ENCODE measurements at regions not wholly inside any gene's neighbourhood (a gene's known extent, or its start where the extent isn't known, plus 50 kb on each side); places are given as distances from the start of the nearest gene placed in this dataset.

DNA sequence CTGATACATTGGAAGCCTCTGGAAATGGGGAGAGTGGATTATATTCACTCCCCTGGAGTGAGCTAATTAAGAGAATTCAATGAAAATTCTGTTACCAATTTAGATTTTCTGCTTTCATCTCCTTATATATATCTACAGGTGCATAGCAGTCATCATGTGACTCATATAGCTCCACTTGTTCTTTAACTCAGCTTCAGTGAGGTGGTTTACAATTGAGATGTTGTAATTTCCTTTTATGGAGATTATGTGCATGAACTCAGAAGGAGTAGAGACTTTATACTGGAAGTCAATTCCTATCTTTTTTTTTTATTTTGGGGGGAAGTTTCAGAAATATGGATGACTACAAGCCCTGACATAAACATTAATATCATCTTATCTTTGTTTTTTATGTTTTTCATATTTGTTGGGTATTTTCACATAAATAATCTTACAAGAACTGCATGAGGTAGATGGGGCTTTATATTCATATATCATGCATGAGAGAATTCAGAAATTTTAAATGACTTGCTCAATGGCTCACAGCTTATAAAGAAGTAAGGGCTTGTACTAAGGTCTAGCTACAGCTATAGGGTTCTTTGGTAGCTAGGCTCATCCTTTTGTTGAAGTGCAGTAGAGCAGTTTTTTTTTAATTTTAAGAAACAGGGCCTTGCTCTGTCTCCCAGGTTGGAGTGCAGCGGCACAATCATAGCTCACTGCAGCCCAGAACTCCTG lies 92.3 kb upstream of the SCAF11 start:
- TF ChIP-seq POLR2AphosphoS5 (IDR thresholded peaks at IDR 0.05; ENCODE audit: borderline replicate concordance, low read depth, low read length): no peak
- TF ChIP-seq EZH2 (IDR thresholded peaks at IDR 0.05): no peak

Data from SK-N-MC (cell line).